IPS-15b (cell line): ENCODE measurements at regions not wholly inside any gene's neighbourhood (a gene's known extent, or its start where the extent isn't known, plus 50 kb on each side); places are given as distances from the start of the nearest gene placed in this dataset.

ENCODE experiments used
- H3K27me3 ChIP-seq: one replicate; pipeline ENCODE4 v1.6.1; 2013; ENCODE audit warnings: low read length; ENCODE audit not compliant: control insufficient read depth, insufficient read depth
- H3K36me3 ChIP-seq: one replicate; pipeline ENCODE4 v1.6.1; 2013; ENCODE audit warnings: low read length; ENCODE audit not compliant: control insufficient read depth, insufficient read depth
- H3K4me1 ChIP-seq: one replicate; pipeline ENCODE4 v1.6.1; 2013; ENCODE audit warnings: mild to moderate bottlenecking, low read length; ENCODE audit not compliant: control insufficient read depth, insufficient read depth
- H3K4me3 ChIP-seq: one replicate; pipeline ENCODE4 v1.5.1; 2013; ENCODE audit warnings: low read depth, low read length
- H3K9ac ChIP-seq: one replicate; pipeline ENCODE4 v1.6.1; 2013; ENCODE audit warnings: low read depth, mild to moderate bottlenecking, low read length
- H3K9me3 ChIP-seq: one replicate; pipeline ENCODE4 v1.6.1; 2013; ENCODE audit warnings: mild to moderate bottlenecking, low read length; ENCODE audit not compliant: control insufficient read depth, insufficient read depth

- Histone ChIP-seq H3K9me3 (no peaks in the 10 kb centered on the region), H3K9ac (no peak overlapping the region), H3K4me3 (no peak overlapping the region), H3K36me3 (no peaks in the 10 kb centered on the region), H3K4me1 (no peaks in the 10 kb centered on the region), H3K27me3 (no peaks in the 10 kb centered on the region)
Measured at GRCh38 chr5:2598503-2598902, 153.0 kb downstream of the IRX2 start.

DNA sequence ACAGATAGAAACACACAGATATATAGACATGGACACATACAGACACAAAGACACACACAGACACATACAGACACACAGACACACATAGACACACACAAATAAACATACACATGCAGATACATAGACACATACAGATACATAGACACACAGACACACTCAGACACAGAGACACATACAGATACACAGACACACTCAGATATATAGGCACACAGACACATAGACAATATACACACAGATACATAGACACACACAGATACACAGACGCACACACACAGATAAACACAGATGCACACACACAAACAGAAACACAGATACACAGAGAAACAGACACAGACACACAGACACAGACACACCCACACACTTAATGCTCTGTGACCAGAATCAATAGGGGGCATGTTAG is 156.8 kb downstream of the IRX2 start:
- Histone ChIP-seq H3K4me1 (no peaks in the 10 kb centered on the region), H3K36me3 (no peaks in the 10 kb centered on the region), H3K27me3 (no peaks in the 10 kb centered on the region), H3K9ac (no peak overlapping the region), H3K9me3 (no peaks in the 10 kb centered on the region), H3K4me3 (no peak overlapping the region)

DNA sequence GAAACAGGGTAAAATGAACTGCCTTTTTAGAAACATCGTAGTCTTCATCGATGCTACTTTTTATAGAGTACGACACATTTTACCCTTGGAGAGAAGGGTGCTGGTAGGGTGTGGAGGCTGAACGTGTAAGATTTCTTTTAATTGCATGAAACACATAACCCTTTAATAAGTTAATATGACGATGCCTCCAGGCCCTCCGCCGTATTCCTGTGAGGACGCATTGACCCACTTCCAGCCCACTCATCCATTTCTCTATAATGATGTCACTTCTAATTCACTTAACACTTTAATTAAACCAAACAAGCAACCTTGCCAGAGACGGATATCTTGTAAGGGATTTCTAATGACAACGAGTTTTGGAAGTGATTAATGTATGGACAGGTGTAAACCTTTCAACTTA is 158.7 kb downstream of the IRX2 start:
- Histone ChIP-seq H3K36me3 (no peaks in the 10 kb centered on the region), H3K4me1 (no peaks in the 10 kb centered on the region), H3K4me3 (no peak overlapping the region), H3K27me3 (no peaks in the 10 kb centered on the region), H3K9ac (no peak overlapping the region), H3K9me3 (no peaks in the 10 kb centered on the region)

- H3K4me3 ChIP-seq, result no peak overlapping the region
- no peaks in the 10 kb centered on the region for H3K27me3 ChIP-seq
- H3K9ac ChIP-seq, result no peak overlapping the region
- H3K9me3 ChIP-seq, result no peaks in the 10 kb centered on the region
- H3K36me3 ChIP-seq, result no peaks in the 10 kb centered on the region
- no peaks in the 10 kb centered on the region for H3K4me1 ChIP-seq
Measured at GRCh38 chr5:2591777-2592453, 159.6 kb downstream of the IRX2 start.

DNA sequence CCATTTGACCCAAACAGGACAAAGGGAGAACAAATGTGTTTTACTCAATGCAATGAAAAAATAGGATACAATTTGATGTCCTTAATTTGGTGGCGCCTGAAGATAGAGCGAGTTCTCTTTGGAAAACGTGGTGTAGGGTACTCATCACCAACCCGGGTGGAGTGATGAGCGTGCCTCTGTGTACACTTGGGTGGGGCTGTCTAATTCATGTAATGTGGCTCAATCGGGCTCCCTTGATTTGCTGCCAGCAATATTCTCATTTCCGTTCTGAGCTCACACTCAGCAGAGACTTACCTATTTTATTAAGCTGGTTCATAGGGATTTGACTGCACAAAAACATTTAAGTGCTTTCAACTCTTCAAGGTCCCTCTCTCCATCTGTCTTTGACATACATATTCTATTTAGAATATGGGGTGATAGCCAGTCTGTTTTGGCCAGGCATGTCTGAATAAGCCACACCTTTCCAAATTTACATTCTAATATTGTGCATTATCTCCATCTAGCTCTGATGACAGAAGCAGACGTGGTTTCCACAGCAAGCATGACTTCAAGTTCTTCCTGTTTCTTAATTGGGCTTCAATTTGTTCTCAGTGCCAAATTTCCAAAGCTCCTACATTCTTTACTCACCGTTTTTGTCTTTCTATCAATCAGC is 162.5 kb downstream of the IRX2 start:
- no peak overlapping the region for H3K4me3 ChIP-seq
- H3K36me3 ChIP-seq, result no peaks in the 10 kb centered on the region
- no peaks in the 10 kb centered on the region for H3K9me3 ChIP-seq
- H3K9ac ChIP-seq, result no peak overlapping the region
- no peaks in the 10 kb centered on the region for H3K27me3 ChIP-seq
- no peaks in the 10 kb centered on the region for H3K4me1 ChIP-seq

- Histone ChIP-seq H3K4me3 (no peak overlapping the region), H3K9me3 (no peaks in the 10 kb centered on the region), H3K36me3 (no peaks in the 10 kb centered on the region), H3K27me3 (no peaks in the 10 kb centered on the region), H3K9ac (no peak overlapping the region), H3K4me1 (no peaks in the 10 kb centered on the region)
Measured at GRCh38 chr5:2587189-2588031, 164.1 kb downstream of the IRX2 start.

- Histone ChIP-seq H3K36me3 (no peaks in the 10 kb centered on the region), H3K9ac (no peak overlapping the region), H3K9me3 (no peaks in the 10 kb centered on the region), H3K4me1 (no peaks in the 10 kb centered on the region), H3K4me3 (no peak overlapping the region), H3K27me3 (no peaks in the 10 kb centered on the region)
Measured at GRCh38 chr5:2586016-2586715, 165.3 kb downstream of the IRX2 start.

DNA sequence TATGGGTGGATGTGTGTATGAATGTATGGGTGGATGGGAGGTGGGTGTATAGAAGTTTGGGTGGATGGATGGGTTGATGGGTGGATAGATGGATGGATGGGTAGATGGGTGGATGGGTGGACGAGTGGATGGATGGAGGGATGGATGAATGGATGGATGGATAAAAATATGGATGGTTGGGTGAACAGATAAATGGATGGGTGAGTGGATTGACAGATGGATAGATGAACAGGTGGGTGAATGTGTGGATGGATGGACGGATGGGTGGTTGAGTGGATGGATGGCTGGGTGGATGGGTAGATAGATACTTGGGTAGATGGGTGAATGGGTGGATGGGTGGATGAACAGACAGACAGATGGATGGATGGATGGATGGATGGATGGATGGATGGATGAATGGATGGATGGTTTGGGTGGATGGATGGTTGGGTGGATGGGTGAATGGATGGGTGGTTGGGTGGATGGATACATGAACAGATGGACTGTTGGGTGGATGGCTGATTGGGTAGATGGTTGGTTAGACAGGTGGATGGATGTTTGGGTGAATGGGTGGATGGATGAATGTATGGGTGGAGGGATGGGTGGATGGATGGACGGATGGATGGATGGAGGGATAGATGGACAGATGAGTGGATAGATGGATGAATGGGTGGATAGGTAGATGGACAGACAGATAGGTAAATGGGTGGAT is 166.8 kb downstream of the IRX2 start:
- Histone ChIP-seq H3K36me3 (no peaks in the 10 kb centered on the region), H3K4me3 (no peak overlapping the region), H3K4me1 (no peaks in the 10 kb centered on the region), H3K9ac (no peak overlapping the region), H3K9me3 (no peaks in the 10 kb centered on the region), H3K27me3 (no peaks in the 10 kb centered on the region)

DNA sequence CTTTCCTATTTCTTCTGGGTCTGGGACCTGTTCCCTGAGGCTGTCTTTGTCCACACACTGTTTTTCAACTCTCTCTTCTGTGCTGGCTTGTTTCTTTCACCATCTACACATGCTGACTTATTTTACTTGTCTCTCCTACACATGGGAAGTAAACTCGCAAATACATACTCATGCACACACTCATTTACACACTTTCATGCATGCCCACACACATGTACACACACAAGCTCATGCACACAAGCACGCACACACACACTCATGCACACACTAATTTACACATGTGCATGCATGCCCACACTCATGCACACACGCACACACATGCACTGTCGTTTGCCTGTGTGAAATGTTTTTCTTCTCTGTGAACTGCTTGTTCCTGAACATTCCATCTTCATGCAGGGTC is 169.0 kb downstream of the IRX2 start:
- no peaks in the 10 kb centered on the region for H3K9me3 ChIP-seq
- no peak overlapping the region for H3K4me3 ChIP-seq
- H3K36me3 ChIP-seq, result no peaks in the 10 kb centered on the region
- H3K4me1 ChIP-seq, result no peaks in the 10 kb centered on the region
- no peak overlapping the region for H3K9ac ChIP-seq
- no peaks in the 10 kb centered on the region for H3K27me3 ChIP-seq

DNA sequence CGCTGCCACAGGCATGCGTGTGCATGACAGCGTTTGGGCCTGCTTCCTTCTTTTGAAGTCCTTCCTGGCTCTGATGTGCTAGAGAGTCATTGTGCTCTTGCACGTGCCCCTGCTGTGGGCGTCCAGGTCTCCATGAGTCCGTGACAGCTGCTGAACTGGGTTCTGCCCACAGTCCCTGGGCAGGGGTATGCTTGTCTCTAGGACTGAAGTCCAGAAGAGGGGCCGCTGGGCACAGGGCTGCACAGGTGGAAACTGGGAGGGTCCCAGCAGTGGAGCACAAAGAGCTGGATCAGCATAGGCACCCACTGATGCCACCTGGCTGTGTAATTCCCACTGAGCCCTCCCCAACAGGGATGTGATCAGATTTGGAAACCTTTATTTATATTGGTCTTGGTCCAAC is 169.4 kb downstream of the IRX2 start:
- Histone ChIP-seq H3K36me3 (no peaks in the 10 kb centered on the region), H3K27me3 (no peaks in the 10 kb centered on the region), H3K4me1 (no peaks in the 10 kb centered on the region), H3K4me3 (no peak overlapping the region), H3K9ac (no peak overlapping the region), H3K9me3 (no peaks in the 10 kb centered on the region)

DNA sequence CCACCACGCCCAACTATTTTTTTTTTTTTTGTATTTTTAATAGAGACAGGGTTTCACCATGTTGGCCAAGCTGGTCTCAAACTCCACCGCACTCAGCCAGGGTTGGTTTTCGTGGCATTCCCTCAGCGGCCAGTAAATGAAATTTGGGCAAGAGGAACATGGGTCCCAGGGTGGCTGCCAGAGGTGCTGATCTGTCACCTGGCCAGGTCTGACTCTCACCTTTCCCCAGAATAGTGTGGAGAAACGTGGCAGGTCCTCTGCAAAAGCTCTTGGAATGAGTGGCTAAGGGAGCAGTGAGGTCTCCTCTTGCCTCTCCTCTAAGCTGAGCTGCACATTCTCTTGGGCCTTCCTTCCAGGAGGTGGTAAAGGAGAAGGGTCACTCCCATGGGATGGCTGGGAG is 170.1 kb downstream of the IRX2 start:
- no peak overlapping the region for H3K4me3 ChIP-seq
- H3K9ac ChIP-seq, result no peak overlapping the region
- no peaks in the 10 kb centered on the region for H3K27me3 ChIP-seq
- no peaks in the 10 kb centered on the region for H3K36me3 ChIP-seq
- H3K9me3 ChIP-seq, result no peaks in the 10 kb centered on the region
- H3K4me1 ChIP-seq, result no peaks in the 10 kb centered on the region
